GM12872 (cell line): ENCODE measurements at regions not wholly inside any gene's neighbourhood (a gene's known extent, or its start where the extent isn't known, plus 50 kb on each side); places are given as distances from the start of the nearest gene placed in this dataset.

ENCODE experiments used
- TF ChIP-seq, protein P1 (sequence below): IDR thresholded peaks from 3 replicates; pipeline ENCODE4 v1.5.1; 2011; ENCODE audit warnings: low read depth, mild to moderate bottlenecking, low read length, moderate library complexity; ENCODE audit not compliant: insufficient read depth

DNA sequence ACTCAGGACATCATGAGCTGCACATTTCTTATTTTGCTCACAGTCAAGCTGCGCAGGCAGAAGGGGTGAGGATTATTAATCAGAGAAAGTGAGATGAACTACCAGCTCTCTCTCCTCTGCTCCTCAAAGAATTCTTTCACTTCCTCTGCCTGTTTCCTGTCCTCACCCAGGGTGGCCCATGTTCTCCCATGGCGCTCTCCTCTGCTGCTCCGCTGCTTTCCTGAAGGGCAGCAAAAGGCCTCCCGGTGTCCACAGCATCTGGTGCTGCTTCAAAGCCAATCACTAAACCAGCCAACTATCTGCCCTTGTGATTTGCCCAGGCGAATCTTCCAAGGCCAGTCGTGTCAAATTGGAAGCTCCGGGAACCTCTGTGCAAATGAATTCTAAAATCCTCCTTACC, 324.2 kb downstream of the TPBG start:
- TF ChIP-seq, protein P1, sequence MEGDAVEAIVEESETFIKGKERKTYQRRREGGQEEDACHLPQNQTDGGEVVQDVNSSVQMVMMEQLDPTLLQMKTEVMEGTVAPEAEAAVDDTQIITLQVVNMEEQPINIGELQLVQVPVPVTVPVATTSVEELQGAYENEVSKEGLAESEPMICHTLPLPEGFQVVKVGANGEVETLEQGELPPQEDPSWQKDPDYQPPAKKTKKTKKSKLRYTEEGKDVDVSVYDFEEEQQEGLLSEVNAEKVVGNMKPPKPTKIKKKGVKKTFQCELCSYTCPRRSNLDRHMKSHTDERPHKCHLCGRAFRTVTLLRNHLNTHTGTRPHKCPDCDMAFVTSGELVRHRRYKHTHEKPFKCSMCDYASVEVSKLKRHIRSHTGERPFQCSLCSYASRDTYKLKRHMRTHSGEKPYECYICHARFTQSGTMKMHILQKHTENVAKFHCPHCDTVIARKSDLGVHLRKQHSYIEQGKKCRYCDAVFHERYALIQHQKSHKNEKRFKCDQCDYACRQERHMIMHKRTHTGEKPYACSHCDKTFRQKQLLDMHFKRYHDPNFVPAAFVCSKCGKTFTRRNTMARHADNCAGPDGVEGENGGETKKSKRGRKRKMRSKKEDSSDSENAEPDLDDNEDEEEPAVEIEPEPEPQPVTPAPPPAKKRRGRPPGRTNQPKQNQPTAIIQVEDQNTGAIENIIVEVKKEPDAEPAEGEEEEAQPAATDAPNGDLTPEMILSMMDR: no peak

- TF ChIP-seq, protein P1: no peak
Measured at GRCh38 chr6:82690283-82690682, 326.7 kb downstream of the TPBG start.

DNA sequence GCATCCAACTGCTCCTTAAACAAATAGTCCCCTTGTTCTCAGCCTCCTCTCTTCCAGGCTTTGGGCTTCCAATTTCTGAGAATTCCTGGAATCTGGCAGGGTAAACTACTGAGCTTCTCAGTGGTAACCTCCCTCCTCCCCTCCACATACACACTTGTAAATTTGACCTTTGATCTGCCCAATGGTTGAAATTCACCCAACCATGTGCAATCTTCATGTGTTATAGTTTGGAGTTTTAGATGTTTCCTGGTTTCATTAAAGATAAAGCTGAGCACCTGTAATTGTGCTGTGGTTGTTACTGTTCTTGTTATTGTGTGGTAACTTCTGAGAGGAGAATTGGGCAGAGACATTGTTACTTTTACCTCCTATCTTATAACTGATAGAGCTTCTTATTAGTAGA, 328.4 kb downstream of the TPBG start:
- TF ChIP-seq, protein P1: no peak

GRCh38 chr6:82693094-82693493, 329.5 kb downstream of the TPBG start:
- TF ChIP-seq, protein P1: no peak

- TF ChIP-seq, protein P1: no peak
Measured at GRCh38 chr6:82701341-82701740, 337.7 kb downstream of the TPBG start.

GRCh38 chr6:82702574-82702973, 339.0 kb downstream of the TPBG start:
- TF ChIP-seq, protein P1: no peak

DNA sequence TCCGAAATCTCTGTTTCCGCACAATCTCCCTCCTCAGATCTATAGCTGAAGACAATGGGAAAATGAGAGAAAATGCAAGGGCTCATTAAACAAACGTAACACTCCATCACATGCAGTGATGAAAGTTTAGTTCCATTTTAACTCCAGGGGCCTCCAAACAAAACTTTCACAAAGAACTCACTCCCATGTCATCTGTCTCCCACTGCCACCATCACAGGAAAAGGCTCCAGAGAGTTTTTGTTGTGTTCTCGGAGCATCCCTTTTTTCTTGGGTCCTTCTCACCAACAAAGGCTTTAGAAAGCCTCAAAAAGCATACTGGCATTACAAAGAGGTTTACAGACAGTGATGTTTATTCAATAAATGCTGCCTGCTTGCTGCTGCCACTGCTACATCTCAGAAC, 339.6 kb downstream of the TPBG start:
- TF ChIP-seq, protein P1: no peak

DNA sequence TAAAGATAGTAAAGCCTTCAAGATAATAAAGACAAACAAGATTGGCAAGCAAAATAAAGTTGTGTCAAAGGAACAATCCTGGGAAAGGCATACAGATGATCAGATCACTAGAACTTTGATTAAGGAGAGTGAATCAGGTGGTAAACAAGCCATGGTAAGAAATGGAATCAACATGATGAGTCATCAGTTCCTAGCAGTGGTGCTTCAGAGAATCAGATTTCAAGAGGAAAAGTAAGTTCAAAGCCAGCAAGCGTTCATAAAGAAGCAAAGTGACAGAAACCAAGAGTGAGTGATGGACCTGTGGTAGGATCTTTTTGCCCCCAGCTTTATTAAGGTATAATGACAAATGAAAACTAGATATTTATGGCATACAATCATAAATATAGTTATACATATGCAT, 340.4 kb downstream of the TPBG start:
- TF ChIP-seq, protein P1: no peak
